ENCODE measurements at regions not wholly inside any gene's neighbourhood (a gene's known extent, or its start where the extent isn't known, plus 50 kb on each side); places are given as distances from the start of the nearest gene placed in this dataset.
"Not testable (repeated sequence)": the region's sequence is repeated elsewhere in the genome, so short reads cannot be mapped to it uniquely, and the experiment has no call there.

- not testable (repeated sequence) for DNase-seq
Observed at GRCh38 chr11:89615642-89616041, 94.5 kb upstream of the TRIM77 start.

- not testable (repeated sequence) for DNase-seq
Observed at GRCh38 chr11:89616161-89616560, 93.9 kb upstream of the TRIM77 start.

DNA sequence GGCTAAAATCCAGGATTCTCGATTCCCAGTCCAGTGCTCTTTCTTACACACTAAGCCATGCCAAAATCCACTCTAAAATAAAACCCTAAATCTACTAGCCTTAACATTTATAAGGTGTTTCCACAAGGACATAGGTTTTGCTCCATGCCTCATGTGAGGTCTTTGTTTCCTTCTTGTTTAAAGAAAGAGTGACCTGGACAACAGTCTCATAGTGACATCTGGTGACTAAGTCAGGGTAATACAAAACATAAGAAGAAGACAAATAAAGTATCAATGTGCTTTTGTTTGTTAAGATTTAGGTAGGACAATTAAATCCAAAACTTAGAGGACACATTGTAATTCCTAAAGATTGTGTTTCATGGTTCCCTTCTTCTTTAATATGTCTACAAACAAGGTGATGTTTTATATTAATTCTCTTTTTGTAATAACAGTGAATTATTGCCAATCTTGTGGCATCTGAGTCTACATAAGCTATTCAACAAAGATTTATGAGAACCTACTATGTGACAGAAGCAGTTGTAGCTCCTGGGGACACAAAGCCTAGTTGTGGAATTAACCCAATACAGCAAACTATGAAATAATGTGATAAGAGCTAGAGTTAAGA lies 93.0 kb upstream of the TRIM77 start:
- not testable (repeated sequence) for DNase-seq

GRCh38 chr11:89620721-89621120 lies 89.4 kb upstream of the TRIM77 start:
- DNase-seq, result not testable (repeated sequence)

GRCh38 chr11:89625171-89625570 lies 84.9 kb upstream of the TRIM77 start:
- no peak for DNase-seq

GRCh38 chr11:89626366-89626765 lies 83.7 kb upstream of the TRIM77 start:
- no peak for DNase-seq

DNA sequence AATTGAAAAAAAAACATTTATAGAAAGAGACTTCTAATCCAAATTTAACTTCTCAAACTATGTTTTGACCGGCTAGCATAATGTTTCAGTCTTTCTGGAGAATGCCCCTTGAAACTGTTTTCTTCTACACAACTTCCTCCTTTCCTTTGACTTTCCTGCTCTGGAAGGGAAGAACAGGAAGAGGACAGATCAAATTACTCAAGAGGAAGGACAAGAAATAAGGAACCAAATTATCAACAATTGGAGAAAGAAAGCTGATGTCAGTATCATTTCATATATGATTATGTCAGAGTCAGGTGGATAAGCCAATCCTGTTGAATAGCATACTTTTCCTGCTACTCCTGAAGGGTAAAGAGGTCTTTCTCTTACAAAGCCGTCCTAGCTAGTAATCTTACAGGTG lies 83.2 kb upstream of the TRIM77 start:
- DNase-seq, result not testable (repeated sequence)

- DNase-seq, result no peak
Observed at GRCh38 chr11:89633135-89633705, 76.9 kb upstream of the TRIM77 start.

DNA sequence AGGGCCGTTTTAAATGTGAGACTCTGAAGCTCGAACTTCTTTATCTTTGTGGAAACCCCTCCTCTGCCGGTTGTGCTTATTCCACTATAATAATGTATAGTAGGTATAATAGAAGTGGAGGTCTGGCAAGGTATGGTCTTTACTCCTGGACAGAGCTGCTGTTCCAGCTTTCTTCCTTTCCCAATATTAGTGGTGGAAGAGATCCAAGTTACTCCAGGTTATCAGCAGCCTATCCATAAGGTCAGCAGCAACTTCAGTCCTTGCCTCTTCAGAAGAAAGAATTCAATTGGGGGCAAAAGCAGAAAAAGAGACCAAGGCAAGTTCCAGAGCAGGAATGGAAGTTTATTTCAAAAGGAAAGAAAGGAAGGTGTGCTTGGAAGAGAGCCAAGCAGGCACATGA lies 69.3 kb upstream of the TRIM77 start:
- not testable (repeated sequence) for DNase-seq

DNA sequence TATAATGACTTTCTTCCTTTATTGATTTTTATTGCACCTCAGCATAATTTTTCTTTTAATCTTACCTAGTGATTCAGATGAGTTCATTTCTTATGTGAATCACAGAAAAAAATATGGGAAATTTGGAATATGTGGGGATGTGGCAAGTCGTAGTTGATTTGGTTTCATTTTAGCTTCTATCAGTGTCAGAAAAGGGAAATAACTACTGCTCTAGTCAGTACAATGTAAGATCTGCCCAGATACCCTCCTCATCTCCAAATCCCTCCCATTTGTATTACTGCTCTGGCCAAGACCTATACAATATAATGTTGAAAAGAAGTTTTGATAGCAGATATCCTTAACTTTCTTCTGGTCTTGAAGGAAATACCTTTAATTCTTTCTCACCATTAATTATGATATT lies 61.9 kb upstream of the TRIM77 start:
- DNase-seq, result not testable (repeated sequence)

DNA sequence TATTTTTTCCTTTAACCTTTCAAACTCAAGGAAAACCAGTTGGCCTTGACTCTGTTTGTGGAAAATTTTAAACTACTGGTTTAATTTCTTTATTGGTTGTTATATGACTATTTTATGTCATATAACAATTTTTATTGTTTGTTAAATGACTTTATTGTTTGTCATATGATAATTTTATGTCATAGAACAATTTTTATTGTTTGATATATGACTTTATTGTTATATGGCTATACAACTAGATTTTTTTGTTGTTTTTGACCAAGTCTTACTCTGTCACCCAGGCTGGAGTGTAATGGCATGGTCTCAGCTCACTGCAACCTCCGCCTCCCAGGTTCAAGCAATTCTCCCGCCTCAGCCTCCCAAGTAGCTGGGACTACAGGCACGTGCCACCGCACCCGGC lies 61.1 kb upstream of the TRIM77 start:
- not testable (repeated sequence) for DNase-seq

GRCh38 chr11:89654669-89655068 lies 55.4 kb upstream of the TRIM77 start:
- DNase-seq, result not testable (repeated sequence)

DNA sequence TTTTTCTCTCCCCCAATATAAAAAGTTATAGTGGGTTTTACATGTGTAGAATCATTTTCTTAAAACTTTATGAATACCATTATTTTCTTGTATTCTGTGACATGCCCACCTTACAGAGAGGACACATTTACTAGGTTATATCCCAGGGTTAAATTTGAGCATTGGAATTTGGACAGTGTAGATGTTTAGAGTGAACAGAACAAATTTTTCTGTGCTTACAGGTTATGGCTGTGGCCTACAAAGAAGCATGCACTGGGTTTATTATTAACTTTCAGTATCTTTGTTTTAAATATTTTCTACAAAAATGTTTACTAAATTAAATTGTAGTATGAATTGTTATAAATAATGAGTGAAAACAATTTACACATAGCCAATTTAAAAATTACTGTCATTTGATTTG lies 51.3 kb upstream of the TRIM77 start:
- DNase-seq, result not testable (repeated sequence)

GRCh38 chr11:89659414-89659813 lies 50.7 kb upstream of the TRIM77 start:
- not testable (repeated sequence) for DNase-seq

- no peak for DNase-seq
Observed at GRCh38 chr11:89660234-89660633, 49.9 kb upstream of the TRIM77 start.
